GM21529 (cell line): ENCODE measurements at regions not wholly inside any gene's neighbourhood (a gene's known extent, or its start where the extent isn't known, plus 50 kb on each side); places are given as distances from the start of the nearest gene placed in this dataset.
"Not testable (repeated sequence)": the region's sequence is repeated elsewhere in the genome, so short reads cannot be mapped to it uniquely, and the experiment has no call there.

ENCODE experiments used
- ATAC-seq: cut with Tn5 transposase; IDR thresholded peaks from one replicate; pipeline ENCODE4 v1.9.1; 2021; ENCODE audit not compliant: unreplicated experiment

DNA sequence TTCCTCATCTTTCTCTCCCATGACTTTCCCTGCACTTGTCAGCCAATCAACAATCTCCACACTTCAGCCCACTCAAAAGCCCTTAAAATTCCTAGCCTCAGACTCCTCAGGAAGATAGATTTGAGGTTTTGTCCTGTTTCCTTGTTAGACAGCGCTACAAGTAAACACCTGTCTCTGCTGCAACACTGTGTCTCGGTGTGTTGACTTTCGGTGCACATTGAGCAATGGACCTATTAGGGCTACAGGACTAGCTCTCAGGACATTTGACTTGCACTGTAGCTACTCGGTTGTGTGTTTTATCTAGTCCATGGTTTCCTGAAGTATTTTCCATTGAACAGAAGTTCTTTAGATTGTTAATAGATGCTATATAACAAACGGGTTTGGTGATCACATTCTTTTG lies 140.9 kb upstream of the XPO1 start:
- ATAC-seq = no peak

DNA sequence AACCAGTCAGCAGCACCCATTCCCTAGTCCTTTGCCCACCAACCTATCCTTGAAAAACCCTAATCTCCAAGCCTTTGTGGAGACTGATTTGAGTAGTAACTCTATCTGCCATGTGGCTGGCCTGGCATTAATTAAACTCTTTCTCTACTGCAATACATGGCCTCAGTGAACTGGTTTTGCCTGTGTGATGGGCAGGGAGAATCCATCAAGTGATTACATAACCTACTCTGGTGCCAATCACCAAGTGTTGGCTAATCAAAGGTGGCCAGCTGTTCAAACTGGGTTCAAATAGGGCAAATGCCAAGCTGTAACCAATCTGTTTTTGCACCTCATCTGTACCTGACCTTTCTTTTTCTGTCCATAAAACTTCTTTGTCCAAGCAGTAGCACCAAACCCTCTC lies 139.8 kb upstream of the XPO1 start:
- no peak for ATAC-seq

DNA sequence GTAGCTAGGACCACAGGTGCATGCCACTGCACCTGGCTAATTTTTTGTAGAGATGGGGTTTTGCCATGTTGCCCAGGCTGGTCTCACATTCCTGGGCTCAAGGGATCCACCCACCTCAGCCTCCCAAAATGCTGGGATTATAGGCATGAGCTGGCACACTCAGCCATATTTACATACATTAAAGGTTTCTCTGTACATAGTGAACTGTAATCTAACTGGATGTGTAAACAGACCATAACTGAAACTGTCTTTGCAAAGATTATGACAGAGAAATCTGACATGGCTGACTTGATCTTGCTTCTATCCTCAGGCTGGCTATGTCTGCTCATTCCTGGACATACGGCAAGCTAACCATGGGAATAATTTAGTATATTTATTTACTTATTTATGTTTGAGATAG lies 139.2 kb upstream of the XPO1 start:
- no peak for ATAC-seq

DNA sequence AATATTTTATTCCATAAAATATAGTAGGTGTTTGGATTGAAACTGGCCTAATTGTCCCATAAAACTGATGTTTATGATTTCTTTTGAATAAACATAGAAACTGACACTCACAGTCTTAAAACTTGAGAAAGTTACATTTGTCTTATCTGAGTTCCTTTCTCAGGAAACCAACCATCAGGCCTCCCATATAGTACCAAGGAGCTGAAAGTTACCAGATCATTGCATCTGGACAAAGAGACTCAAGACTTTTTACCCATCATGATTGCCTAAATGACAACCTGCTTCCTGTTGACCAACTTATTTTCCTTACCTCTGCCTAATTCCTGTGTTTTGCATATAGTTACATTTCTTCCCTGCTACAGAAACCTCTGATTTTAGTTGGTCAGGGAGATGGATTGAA lies 137.0 kb upstream of the XPO1 start:
- no peak for ATAC-seq

DNA sequence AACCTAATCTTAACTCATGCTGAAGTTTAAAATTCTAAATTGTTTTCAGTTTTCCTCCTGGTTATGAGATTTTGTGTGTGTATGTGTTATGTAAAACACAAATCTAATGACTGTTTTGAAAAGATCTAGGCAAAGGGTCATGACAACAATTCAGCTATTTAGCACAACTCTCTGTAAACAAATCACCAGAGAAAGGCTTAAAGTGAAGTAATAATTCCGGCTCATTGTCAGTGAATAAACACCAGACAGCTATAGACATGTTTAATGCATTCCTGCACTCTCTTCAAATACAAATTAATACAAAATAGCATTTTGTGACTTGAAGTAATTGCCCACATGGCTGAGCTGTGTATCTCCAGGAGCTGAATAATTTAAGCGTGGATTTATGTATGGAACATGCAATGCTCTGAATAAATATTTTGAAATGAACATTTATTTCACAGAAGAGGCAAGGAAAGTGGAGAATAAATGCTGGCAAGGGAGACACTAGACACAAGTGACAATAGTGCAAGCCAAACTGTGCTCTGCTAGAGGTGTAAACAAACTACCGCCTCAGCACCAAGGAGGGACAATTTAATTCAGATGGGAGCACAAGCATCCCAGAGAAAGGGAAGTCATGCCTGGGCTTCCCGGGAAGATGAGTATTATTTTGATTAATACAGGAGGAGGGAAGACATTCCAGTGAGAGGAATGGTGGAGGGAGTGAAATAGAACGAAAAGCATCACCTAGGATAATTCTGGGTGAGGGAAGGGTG lies 133.6 kb upstream of the XPO1 start:
- ATAC-seq = no peak

DNA sequence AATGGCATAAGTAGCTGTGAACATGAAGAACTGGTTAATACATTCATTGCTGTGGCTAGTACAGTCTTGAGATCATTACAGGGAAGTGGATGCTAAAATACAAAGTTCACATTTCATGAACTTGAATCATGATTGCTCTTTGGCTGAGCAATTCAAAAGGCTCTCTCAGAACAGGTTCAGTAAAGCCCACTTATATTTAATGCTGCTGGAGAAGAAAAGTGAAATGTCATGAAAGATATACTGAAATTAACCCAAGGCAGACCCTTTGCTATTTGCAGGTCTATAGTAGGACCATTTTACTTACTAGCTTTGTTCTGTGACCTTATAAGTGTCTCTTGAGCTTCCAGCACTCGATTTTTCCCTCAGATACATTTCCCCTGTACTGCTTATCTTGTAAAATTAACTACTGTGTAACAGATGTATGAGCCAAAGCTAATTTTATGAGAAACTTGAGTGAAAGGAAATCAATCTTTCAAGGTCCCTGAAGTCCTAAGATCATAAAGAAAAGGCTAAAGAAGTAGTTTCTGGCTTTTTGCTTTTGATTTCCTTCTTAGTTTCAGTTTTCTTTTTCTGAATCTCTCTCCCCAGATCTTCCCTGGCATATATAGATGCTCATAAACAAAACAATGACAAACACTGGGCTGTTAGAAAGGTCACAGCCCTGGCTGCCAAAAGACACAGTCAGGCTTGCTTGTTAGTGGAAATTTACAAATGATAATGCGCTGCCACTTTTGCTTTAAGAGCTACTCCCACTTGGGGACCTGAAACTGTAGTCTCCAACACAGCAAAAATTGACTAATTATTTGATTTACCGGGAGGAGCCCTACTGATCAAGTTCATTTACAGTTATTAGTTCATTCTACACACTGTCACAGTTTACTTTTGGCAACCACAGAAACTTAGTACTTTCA lies 132.7 kb upstream of the XPO1 start:
- ATAC-seq = peak; percentile 82

DNA sequence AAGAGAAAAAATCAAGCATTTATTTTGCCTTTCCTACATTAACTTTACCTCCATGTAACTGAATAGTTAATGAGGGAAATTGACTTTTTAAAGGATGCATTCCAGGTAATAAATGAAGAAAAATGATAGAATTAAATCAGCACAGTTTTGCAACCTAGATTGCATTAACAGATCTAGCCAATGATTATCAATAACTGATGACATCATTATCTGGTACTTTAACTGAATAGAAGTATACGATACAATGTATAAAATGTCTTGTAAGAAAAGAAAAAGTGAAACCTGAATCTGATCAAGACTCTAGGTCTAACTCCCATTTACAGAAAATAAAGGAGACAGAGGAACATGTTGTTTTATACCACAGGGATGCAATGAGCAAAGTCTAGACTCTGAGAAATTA lies 126.0 kb upstream of the XPO1 start:
- no peak for ATAC-seq

DNA sequence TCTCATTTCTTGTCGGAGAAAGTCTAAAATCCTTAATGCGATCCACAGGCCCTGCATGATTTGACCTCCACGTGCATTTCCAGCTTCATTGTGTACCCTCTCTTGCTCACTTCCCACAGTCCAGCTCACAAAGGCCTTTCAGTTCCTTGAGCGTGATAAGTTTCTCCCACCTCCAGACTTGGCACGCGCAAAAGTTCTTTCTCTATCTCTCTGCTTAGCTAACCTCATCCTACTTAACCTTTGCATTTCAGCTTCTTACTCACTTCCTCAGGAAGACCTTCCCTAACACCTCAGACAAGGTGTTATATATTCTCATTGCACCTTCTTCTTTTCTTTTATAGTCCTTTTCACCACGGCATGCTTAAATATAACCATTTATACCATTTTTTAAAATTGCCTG lies 124.8 kb upstream of the XPO1 start:
- no peak for ATAC-seq

DNA sequence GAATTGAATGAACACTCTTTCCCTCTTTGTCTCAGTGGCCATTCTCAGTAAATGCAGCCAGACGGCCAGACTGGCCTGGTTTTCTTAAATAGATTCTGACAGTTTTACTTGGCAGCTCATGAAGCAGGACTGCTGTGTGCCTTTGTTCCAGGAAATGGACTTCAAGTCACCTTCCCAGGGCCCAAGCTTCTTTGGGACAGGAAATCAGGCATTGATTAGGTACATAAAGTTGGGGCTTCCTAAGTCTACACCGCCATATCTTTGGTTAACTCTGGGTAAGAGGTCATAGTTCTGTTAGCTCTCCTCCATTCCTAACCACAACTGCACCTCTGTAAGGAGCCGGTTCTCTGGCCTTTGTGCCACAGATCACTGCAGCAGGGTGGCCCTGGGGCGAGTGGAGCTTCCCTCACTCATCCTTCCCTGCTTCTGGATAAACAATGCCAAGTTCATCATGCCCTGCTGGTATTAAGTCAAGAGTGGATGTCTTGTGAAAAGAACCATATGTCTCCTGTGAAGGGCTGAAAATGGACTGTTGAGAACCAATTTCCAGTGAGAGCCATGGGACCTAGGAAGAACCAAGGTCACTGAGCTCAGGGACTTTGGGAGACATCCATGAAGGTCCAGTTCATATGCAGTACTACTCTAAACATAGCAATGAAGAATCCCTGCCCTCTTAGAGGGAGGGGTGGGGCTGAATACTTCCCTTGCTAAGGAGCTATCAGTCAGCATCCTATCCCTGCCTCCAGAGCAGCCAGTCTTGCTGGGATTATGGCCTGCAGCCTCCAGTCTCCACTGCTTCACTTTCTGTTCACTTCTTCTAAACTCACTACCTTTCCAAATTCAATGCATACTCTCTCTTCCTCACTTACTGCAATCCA lies 122.6 kb upstream of the XPO1 start:
- ATAC-seq = no peak

DNA sequence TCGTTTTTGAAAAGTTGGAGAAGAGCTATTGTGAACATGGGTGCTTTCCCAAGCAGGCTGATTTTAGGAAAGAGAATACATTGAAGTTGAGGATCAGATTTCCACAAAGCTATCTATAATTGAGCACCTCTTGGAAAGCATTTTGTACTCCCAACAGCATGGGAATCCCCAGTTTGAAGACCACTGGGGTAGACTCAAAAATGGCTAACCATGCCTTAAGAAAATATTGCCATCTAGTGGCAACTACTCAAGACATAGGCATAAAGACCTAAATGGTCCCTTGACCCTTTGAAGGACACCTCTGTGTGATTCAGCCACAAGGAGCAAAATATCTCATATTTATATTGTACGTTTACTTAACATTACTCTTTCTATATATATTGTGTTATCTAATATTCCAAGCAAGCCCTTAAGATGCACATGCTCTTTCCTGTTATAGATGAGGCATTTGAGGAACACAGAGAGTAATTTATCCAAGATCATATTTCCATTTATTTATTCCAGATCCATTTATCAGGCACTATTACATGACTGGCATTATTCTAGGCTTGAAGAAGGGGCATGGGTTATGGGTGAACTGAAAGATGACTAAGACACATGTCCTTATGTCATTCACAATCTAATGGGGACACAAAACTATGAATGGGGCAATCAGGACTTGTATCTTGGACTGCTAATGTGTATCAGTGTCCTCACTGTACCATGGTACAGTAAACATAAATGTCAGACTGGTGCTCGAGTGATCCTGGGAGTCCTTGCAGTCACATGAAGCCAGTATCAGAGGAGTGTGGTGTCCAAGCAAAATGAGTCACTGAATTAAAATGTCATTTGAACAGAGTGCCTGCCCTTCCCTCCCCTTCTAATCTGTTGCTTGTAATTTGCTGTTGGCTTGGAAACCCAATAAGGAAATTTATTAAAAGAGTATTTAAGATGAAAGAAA lies 121.0 kb upstream of the XPO1 start:
- no peak for ATAC-seq

DNA sequence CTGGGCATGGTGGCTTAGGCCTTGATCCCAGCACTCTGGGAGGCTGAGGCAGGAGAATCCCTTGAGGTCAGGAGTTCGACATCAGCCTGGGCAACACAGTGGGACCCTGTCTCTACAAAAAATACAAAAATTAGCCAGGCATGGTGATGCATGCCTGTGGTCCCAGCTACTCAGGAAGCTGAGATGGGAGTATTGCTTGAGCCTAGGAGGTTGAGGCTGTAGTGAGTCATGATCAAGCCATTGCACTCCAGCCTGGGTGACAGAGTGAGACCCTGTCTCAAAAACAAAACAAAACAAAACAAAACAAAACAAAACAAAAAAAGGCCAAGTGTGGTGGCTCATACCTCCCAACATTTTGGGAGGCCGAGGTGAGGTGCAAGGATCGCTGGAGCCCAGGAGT lies 111.8 kb upstream of the XPO1 start:
- ATAC-seq = not testable (repeated sequence)

DNA sequence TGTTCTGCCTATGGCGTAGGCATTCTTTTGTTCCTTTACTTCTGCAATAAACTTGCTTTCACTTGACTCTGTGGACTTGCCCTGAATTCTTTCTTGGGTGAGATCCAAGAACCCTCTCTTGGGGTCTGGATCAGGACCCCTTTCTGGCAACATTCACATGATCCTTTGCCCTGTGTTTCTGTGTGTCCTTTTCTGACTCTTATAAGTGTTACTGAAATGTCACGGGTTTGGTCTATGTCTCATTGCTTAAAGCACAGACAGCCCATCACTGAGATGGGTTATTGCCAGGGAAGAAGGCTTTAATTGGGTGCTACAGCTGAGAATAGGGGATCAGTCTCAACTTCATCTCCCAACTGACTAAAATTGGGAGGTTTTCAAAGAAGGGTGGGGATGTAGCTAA lies 110.9 kb upstream of the XPO1 start:
- no peak for ATAC-seq

DNA sequence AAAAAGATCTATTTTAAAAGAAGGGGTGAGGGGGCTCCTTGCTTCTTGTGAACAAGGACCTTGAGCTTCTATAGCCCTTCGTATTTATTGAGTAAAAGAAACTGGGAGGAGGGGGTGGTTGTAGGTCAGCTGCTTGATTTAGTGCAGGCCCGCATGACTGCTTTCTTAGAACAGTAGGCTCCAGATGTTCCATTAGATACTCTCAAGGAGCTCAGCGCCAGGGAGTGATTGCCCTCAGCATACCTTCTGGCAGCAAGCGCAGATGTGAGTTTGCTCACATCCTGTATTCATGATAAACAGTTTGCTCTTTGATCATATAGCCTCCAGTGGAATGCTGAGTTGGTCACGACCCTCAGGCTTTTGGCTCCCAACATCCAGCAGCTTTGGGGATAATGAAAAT lies 108.9 kb upstream of the XPO1 start:
- no peak for ATAC-seq

DNA sequence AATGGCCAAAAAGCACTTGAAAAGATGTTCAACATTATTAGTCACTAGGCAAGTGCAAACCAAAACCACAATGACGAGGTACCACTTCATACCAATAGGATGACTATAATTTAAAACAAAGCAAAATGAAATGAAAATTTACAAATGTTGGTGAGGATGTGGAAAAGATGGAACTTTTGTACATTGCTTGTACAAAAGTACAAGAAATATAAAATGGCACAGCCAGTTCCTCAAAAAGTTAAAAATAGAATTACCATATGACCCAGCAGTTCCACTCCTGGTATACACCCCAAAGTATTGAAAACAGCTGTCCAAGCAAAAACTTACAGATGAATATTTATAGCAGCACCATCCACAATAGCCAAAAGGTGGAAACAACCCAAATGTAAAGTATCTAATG lies 107.8 kb upstream of the XPO1 start:
- ATAC-seq = no peak

DNA sequence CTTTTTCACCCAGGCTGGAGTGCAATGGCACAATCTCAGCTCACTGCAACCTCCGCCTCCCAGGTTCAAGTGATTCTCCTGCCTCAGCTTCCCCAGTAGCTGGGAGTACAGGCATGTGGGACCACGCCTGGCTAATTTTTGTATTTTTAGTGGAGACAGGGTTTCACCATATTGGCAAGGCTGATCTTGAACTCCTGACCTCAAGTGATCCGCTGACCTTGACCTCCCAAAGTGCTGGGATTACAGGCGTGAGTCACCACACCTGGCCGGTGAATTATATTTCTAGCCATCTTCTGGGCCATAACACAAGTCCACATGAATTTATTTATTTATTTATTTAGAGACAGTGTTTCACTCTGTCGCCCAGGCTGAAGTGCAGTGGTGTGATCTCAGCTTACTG lies 105.0 kb upstream of the XPO1 start:
- not testable (repeated sequence) for ATAC-seq

DNA sequence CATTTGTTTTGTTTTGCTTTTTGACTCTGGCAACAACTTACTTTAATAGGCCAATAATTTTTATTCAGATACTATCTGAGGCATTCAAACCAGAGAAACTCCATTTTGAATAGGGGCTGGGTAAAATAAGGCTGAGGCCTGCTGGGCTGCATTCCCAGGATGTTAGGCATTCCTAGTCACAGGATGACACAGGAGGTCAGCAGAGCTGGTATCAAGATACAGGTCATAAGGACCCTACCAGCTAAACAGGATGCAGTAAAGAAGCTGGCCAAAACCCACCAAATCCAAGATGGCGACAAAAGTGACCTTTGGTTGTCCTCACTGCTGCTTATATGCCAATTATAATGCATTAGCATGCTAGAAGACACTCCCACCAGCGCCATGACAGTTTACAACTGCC lies 102.2 kb upstream of the XPO1 start:
- ATAC-seq = no peak

DNA sequence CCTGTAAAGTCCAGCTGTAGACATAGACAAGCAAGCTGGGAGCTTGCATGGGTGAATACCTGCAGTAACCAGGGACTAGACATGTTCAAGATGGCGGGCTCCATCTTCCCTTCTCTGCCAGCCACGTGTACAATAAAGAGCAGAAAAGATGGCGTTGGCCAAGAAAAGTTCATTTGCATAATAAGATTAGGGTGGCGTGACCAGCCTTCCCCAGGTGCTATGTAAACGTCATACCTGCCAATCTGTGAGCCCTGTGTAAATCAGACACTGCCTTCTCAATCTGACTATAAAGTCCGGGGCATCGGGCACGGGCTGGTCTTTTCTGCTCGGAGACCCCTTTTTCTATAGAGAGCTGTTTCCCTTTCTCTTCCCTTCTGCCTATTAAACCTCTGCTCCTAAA lies 101.6 kb upstream of the XPO1 start:
- ATAC-seq = no peak

DNA sequence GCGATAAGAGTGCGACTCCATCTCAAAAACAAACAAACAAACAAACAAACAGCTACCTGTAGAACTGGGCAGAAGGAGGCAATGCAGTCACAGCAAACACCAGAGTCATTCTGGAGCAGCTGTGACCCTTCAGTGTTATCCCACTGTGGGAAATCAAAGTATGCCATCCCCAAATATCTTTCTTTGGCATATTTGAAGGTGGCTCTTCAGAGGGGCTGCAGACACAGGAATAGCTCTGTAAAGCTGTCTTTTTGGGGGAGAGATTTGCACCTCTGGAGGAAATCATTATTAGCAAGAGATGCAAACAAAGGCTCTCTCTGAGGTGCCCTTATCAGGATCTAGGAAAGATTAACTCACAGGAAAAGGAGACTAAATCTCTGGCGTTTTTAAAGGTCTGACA lies 98.5 kb upstream of the XPO1 start:
- ATAC-seq = no peak

DNA sequence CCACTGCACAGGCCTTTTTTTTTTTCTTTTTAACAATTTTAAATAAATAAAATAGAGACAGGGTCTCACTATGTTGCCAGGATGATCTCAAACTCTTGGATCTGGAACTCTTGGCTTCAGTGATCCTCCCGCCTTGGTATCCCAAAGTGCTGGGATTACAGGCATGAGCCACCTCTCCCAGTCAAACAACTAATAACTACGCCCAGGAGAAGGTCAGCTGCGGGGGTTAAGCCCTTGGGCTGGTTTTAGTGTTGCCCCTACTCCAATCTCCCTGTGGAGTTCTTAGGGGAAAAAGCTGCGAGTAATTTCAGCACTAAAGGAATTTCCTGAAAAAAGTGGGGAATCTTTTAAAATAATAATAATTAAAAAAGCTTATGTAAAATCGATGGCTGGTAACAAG lies 96.4 kb upstream of the XPO1 start:
- ATAC-seq = no peak

DNA sequence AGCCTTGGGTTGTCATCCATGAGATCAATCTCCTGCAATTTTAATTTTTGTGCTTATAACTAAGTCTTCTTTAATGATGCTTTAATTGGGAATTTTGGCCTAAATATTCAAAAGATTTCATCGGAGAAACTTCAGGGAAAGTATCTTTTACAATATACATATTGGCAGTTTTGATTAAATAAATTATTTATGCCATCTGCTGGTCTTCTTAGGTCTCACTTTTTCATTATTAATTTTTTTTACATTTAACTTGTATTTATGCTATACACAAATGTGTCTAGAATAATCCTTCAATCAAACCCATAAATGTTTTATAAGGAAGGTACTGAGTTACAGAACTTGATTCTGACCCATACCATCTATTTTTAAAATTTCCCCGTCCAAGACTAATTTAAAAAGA lies 95.1 kb upstream of the XPO1 start:
- ATAC-seq = no peak
